ENCODE measurements at regions not wholly inside any gene's neighbourhood (a gene's known extent, or its start where the extent isn't known, plus 50 kb on each side); places are given as distances from the start of the nearest gene placed in this dataset.

DNA sequence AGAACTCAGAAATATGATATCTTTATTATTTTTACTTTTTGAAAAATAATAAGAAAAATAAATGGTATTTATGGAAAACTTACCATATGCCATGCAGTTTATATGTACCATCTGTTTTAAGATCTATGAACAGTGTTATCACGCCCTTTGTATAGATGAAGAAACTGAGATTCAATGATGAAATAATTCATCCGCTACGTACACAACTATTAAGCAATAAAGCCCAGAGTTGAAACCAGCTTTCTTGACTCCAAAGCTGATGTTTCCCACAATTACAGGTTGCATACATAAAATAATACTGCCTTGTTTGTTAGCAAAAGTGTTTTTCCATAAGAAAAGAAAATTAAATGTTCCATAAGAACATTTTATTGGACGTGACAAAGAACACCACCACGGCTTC lies 67.2 kb upstream of the BCL6 start:
- no peaks in the 10 kb centered on the region for H3K9me3 ChIP-seq (ENCODE audit: control insufficient read depth, insufficient read depth, low read depth, low read length)
- in situ Hi-C loops (cut with HindIII; ENCODE audit: low pct_unique_long_range_greater_than_20kb, low sequenced_read_pairs) (no loop called here), intact Hi-C loops (cut with micrococcal nuclease; ENCODE audit: unreplicated experiment) (no loop called here)
- no peak for TF ChIP-seq CTCF (IDR thresholded peaks at IDR 0.05)
- TF ChIP-seq REST (IDR thresholded peaks at IDR 0.05; ENCODE audit: insufficient read depth in 1 of 2, low read depth in 2 of 2, low read length in 1 of 2) = no peak
- TF ChIP-seq SIN3A (IDR thresholded peaks at IDR 0.05; ENCODE audit: borderline replicate concordance, insufficient read depth, low read depth, low read length) = no peak
- no peak for TF ChIP-seq POLR2AphosphoS5 (IDR thresholded peaks at IDR 0.05; ENCODE audit: low read depth, low read length)
- no peak for TF ChIP-seq TCF7L2 (IDR thresholded peaks at IDR 0.05; ENCODE audit: low read depth, low read length)
- H3K36me3 ChIP-seq (ENCODE audit: control insufficient read depth, insufficient read depth, low read length) = no peaks in the 10 kb centered on the region
- CTCF ChIA-PET = no interaction called here
- no peaks in the 10 kb centered on the region for H3K27me3 ChIP-seq (ENCODE audit: control insufficient read depth, insufficient read depth, low read length)
- DNase-seq (ENCODE audit: low read depth, low spot score) = no peak
- H3K4me1 ChIP-seq (ENCODE audit: control insufficient read depth, insufficient read depth, low read length) = peaks cover 25% of the 10 kb centered on the region
- H3K4me3 ChIP-seq (ENCODE audit: low read depth in 2 of 2, low read length in 2 of 2) = no peak overlapping the region
- BruUV-seq (replicated peaks) = no TSS peak
- no peak for ATAC-seq
- no peak overlapping the region for H3K27ac ChIP-seq (ENCODE audit: low read length)
- POLR2A ChIA-PET = no interaction called here

DNA sequence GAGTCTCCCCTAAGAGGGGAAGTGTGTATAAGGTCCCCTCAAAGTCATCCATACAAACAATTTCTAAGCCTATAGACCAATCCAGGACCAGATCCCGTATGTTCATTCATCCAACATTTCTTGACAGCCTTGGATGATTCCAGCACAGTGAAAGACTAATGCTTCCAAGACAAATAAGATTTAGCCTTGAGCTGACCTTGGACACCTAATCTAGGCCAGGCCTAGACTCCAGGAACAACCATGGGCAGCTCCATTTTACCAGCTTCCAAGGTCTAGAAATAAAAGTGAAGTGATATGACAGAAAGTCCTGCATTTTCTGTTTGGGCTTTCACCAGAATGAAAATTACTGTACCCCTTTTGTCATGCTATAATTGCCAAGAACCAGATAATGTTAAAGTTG lies 67.9 kb upstream of the BCL6 start:
- in situ Hi-C loops (cut with HindIII; ENCODE audit: low pct_unique_long_range_greater_than_20kb, low sequenced_read_pairs) = no loop called here

More for the DNA sequence above, 67.9 kb upstream of the BCL6 start:
- Histone ChIP-seq H3K27me3 (ENCODE audit: control insufficient read depth, insufficient read depth, low read length) (no peaks in the 10 kb centered on the region), H3K4me1 (ENCODE audit: control insufficient read depth, insufficient read depth, low read length) (peaks cover 25% of the 10 kb centered on the region), H3K4me3 (ENCODE audit: low read depth in 2 of 2, low read length in 2 of 2) (no peak overlapping the region), H3K9me3 (ENCODE audit: control insufficient read depth, insufficient read depth, low read depth, low read length) (no peaks in the 10 kb centered on the region), H3K36me3 (ENCODE audit: control insufficient read depth, insufficient read depth, low read length) (no peaks in the 10 kb centered on the region), H3K27ac (ENCODE audit: low read length) (no peak overlapping the region)
- BruUV-seq (replicated peaks) = no TSS peak
- TF ChIP-seq SIN3A (IDR thresholded peaks at IDR 0.05; ENCODE audit: borderline replicate concordance, insufficient read depth, low read depth, low read length) (no peak), CTCF (IDR thresholded peaks at IDR 0.05) (no peak), TCF7L2 (IDR thresholded peaks at IDR 0.05; ENCODE audit: low read depth, low read length) (no peak), POLR2AphosphoS5 (IDR thresholded peaks at IDR 0.05; ENCODE audit: low read depth, low read length) (no peak), REST (IDR thresholded peaks at IDR 0.05; ENCODE audit: insufficient read depth in 1 of 2, low read depth in 2 of 2, low read length in 1 of 2) (no peak)
- DNase-seq (ENCODE audit: low read depth, low spot score) = no peak
- POLR2A ChIA-PET = no interaction called here
- CTCF ChIA-PET = no interaction called here
- no peak for ATAC-seq
- intact Hi-C loops (cut with micrococcal nuclease; ENCODE audit: unreplicated experiment) = no loop called here

Measured in Panc1 (cell line).